Loucy (cell line): ENCODE measurements at regions not wholly inside any gene's neighbourhood (a gene's known extent, or its start where the extent isn't known, plus 50 kb on each side); places are given as distances from the start of the nearest gene placed in this dataset.

ENCODE experiments used
- EZH2phosphoT487 ChIP-seq: fragments of 200-600 bp; IDR thresholded peaks from 2 replicates; pipeline ENCODE4 v1.6.1; 2018; ENCODE audit warnings: antibody characterized with exemption, mild to moderate bottlenecking, moderate library complexity, borderline replicate concordance
- TF ChIP-seq, protein P1 (sequence below): fragments of 200-600 bp; sonication (generic); conservative IDR thresholded peaks from 2 replicates; pipeline ENCODE4 v1.5.1; 2014; ENCODE audit warnings: mild to moderate bottlenecking, antibody characterized with exemption, low read length

DNA sequence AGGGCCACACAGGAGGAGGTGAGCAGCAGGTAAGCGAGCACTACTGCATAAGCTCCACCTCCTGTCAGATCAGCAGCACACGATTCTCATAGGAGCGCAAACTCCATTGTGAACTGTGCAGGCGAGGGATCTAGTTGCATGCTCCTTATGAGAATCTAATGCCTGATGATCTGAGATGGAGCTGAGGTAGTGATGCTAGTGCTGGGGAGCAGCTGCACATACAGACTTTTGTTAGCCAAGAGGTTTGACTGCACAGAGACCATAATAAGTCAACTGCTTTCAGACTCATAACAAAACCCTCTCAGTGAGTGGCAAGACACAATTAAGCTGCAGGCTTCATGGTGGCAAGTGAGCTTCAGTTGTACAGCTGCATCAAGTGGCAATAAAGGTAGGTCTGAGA is 83.4 kb downstream of the PSMG1 start:
- TF ChIP-seq, protein P1, sequence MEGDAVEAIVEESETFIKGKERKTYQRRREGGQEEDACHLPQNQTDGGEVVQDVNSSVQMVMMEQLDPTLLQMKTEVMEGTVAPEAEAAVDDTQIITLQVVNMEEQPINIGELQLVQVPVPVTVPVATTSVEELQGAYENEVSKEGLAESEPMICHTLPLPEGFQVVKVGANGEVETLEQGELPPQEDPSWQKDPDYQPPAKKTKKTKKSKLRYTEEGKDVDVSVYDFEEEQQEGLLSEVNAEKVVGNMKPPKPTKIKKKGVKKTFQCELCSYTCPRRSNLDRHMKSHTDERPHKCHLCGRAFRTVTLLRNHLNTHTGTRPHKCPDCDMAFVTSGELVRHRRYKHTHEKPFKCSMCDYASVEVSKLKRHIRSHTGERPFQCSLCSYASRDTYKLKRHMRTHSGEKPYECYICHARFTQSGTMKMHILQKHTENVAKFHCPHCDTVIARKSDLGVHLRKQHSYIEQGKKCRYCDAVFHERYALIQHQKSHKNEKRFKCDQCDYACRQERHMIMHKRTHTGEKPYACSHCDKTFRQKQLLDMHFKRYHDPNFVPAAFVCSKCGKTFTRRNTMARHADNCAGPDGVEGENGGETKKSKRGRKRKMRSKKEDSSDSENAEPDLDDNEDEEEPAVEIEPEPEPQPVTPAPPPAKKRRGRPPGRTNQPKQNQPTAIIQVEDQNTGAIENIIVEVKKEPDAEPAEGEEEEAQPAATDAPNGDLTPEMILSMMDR = no peak
- TF ChIP-seq EZH2phosphoT487 = no peak
